ENCODE measurements at regions not wholly inside any gene's neighbourhood (a gene's known extent, or its start where the extent isn't known, plus 50 kb on each side); places are given as distances from the start of the nearest gene placed in this dataset.

DNA sequence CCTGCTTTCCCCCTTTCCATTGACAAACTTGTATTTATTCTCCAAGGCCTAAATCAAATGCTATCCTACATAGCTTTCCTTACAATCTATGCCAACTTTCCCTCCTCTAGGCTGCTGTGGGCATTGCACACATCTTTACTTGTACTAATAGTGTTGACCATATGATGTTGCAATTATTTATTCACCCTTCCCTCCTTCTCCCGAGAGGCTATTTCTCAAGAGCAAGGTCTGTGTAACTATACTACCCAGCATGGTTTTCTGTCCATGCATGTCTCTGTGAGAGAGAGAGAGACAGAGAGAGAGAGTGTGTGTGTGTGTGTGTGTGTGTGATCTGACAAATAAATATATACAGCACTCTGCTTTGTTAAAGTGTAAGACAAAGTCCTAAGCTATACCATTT is 63.8 kb downstream of the GTPBP8 start:
- TF ChIP-seq, protein P1, sequence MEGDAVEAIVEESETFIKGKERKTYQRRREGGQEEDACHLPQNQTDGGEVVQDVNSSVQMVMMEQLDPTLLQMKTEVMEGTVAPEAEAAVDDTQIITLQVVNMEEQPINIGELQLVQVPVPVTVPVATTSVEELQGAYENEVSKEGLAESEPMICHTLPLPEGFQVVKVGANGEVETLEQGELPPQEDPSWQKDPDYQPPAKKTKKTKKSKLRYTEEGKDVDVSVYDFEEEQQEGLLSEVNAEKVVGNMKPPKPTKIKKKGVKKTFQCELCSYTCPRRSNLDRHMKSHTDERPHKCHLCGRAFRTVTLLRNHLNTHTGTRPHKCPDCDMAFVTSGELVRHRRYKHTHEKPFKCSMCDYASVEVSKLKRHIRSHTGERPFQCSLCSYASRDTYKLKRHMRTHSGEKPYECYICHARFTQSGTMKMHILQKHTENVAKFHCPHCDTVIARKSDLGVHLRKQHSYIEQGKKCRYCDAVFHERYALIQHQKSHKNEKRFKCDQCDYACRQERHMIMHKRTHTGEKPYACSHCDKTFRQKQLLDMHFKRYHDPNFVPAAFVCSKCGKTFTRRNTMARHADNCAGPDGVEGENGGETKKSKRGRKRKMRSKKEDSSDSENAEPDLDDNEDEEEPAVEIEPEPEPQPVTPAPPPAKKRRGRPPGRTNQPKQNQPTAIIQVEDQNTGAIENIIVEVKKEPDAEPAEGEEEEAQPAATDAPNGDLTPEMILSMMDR (conservative IDR thresholded peaks at IDR 0.05; ENCODE audit: low read depth, low read length), result no peak
- no peak for TF ChIP-seq EZH2phosphoT487 (IDR thresholded peaks at IDR 0.05; ENCODE audit: borderline replicate concordance, low read length)
